SK-N-SH (cell line): ENCODE measurements at regions not wholly inside any gene's neighbourhood (a gene's known extent, or its start where the extent isn't known, plus 50 kb on each side); places are given as distances from the start of the nearest gene placed in this dataset.

Source experiments
- CTCF ChIA-PET: fragments of 300-600, 350-600 bp; formaldehyde crosslinking; extraction: SDS; loops from one replicate; lab custom pipeline; 2021; lab: Yijun Ruan, JAX
- POLR2A ChIA-PET: fragments of 350-600 bp; sonication (Branson Sonifier 250); formaldehyde crosslinking; extraction: SDS; loops from one replicate; lab custom pipeline; 2020; ENCODE audit warnings: antibody characterized with exemption, inconsistent platforms; lab: Yijun Ruan, JAX
- DNase-seq: peaks from one replicate; pipeline ENCODE4 v3.0.0; 2012
- H2AFZ ChIP-seq: fragments of 200-600 bp; sonication (generic); 2 replicates; pipeline ENCODE4 v1.8.1; 2016; ENCODE audit warnings: antibody characterized with exemption, mild to moderate bottlenecking, low read depth
- H3F3A ChIP-seq: fragments of 200-600 bp; sonication (generic); replicated peaks from 2 replicates; pipeline ENCODE3; 2016; ENCODE audit warnings: antibody characterized with exemption, mild to moderate bottlenecking; ENCODE audit not compliant: insufficient read depth
- H3K27ac ChIP-seq, 2 experiments: fragments of 200-500 bp in 1 of 2; fragments of 200-600 bp in 1 of 2; sonication (Bioruptor generic) in 1 of 2; sonication (generic), shearing (Covaris generic) in 1 of 2; 2 replicates each; pipeline versions ENCODE4 v1.5.1 to v1.6.1; 2014 to 2016; ENCODE audit warnings: low read depth in 2 of 2, inconsistent platforms in 1 of 2, low read length in 1 of 2, mild to moderate bottlenecking in 1 of 2, mixed read lengths in 1 of 2
- H3K27me3 ChIP-seq: fragments of 200-600 bp; sonication (generic), shearing (Covaris generic); 2 replicates; pipeline ENCODE4 v1.6.1; 2016; ENCODE audit warnings: mixed run types; ENCODE audit not compliant: insufficient read depth
- H3K36me3 ChIP-seq, 2 experiments: fragments of 200-500 bp in 1 of 2; fragments of 200-600 bp in 1 of 2; sonication (Bioruptor generic) in 1 of 2; sonication (generic) in 1 of 2; replicated peaks in 1 of 2; 2 replicates each; pipeline versions ENCODE3 to v1.5.1; 2014 to 2016; ENCODE audit warnings: low read length in 1 of 2, mild to moderate bottlenecking in 1 of 2; ENCODE audit not compliant: insufficient read depth in 2 of 2, control insufficient read depth in 1 of 2
- H3K4me1 ChIP-seq, 2 experiments: fragments of 200-500 bp in 1 of 2; fragments of 200-600 bp in 1 of 2; sonication (Bioruptor generic) in 1 of 2; sonication (generic), shearing (Covaris generic) in 1 of 2; 2 replicates each; pipeline versions ENCODE4 v1.5.1 to v1.6.1; 2014 to 2016; ENCODE audit warnings: low read depth in 1 of 2, low read length in 1 of 2, mixed run types in 1 of 2; ENCODE audit not compliant: insufficient read depth in 2 of 2, control insufficient read depth in 1 of 2
- H3K4me2 ChIP-seq: fragments of 200-600 bp; sonication (generic), shearing (Covaris generic); 2 replicates; pipeline ENCODE4 v1.6.1; 2017; ENCODE audit warnings: mixed run types
- H3K4me3 ChIP-seq, 2 experiments: fragments of 200-500 bp in 1 of 2; fragments of 200-600 bp in 1 of 2; sonication (Bioruptor generic) in 1 of 2; sonication (generic), shearing (Covaris generic) in 1 of 2; 2 replicates each; pipeline versions ENCODE4 v1.5.1 to v1.8.1; 2014 to 2016; ENCODE audit warnings: low read depth in 2 of 2, inconsistent platforms in 1 of 2, low read length in 1 of 2, mild to moderate bottlenecking in 1 of 2, mixed read lengths in 1 of 2, moderate library complexity in 1 of 2
- H3K79me2 ChIP-seq: fragments of 200-600 bp; sonication (generic); 2 replicates; pipeline ENCODE4 v1.8.1; 2017; ENCODE audit warnings: mild to moderate bottlenecking; ENCODE audit not compliant: insufficient read depth
- H3K9ac ChIP-seq: fragments of 200-600 bp; sonication (generic); 2 replicates; pipeline ENCODE4 v1.6.1; 2017; ENCODE audit warnings: mixed run types
- H3K9me2 ChIP-seq: fragments of 200-600 bp; sonication (generic); 2 replicates; pipeline ENCODE4 v1.6.1; 2017; ENCODE audit warnings: mixed run types
- H3K9me3 ChIP-seq: fragments of 200-600 bp; sonication (generic); 2 replicates; pipeline ENCODE4 v1.6.1; 2017; ENCODE audit warnings: mixed run types, mild to moderate bottlenecking, moderate library complexity
- H4K20me1 ChIP-seq: fragments of 200-600 bp; sonication (generic); 2 replicates; pipeline ENCODE4 v1.6.1; 2017; ENCODE audit warnings: mild to moderate bottlenecking, mixed run types; ENCODE audit not compliant: insufficient read depth
- CHD2 ChIP-seq: fragments of 150-350 bp; IDR thresholded peaks from 2 replicates; pipeline ENCODE4 v1.6.1; 2018; ENCODE audit warnings: low read length; ENCODE audit not compliant: partially characterized antibody
- EP300 ChIP-seq, 2 experiments: IDR thresholded peaks; 2 replicates each; pipeline versions ENCODE4 v1.4.0 to v1.6.1; 2012; ENCODE audit warnings: borderline replicate concordance in 1 of 2, low read depth in 1 of 2, low read length in 1 of 2
- EZH2phosphoT487 ChIP-seq: fragments of 200-600 bp; sonication (generic); IDR thresholded peaks from 2 replicates; pipeline ENCODE4 v1.6.1; 2017; ENCODE audit warnings: low read depth, mixed run types, mild to moderate bottlenecking, antibody characterized with exemption, moderate library complexity, borderline replicate concordance
- FOSL2 ChIP-seq: IDR thresholded peaks from 2 replicates; pipeline ENCODE4 v1.4.0; 2012; ENCODE audit warnings: low read depth, mild to moderate bottlenecking, moderate library complexity, borderline replicate concordance
- FOXM1 ChIP-seq: IDR thresholded peaks from 2 replicates; pipeline ENCODE4 v1.4.0; 2012; ENCODE audit warnings: low read depth, mild to moderate bottlenecking
- GABPA ChIP-seq: IDR thresholded peaks from 2 replicates; pipeline ENCODE4 v1.4.0; 2012; ENCODE audit warnings: low read depth, mild to moderate bottlenecking
- GATA2 ChIP-seq: sonication (generic); formaldehyde crosslinking; IDR thresholded peaks from 2 replicates; pipeline ENCODE4 v1.5.0; 2020; ENCODE audit warnings: mild to moderate bottlenecking, missing genetic modification reagents
- MEF2A ChIP-seq: IDR thresholded peaks from 2 replicates; pipeline ENCODE4 v1.4.0; 2012; ENCODE audit warnings: low read depth, borderline replicate concordance
- NFIC ChIP-seq: IDR thresholded peaks from 2 replicates; pipeline ENCODE4 v1.4.0; 2012; ENCODE audit warnings: borderline replicate concordance
- NRF1 ChIP-seq: IDR thresholded peaks from 2 replicates; pipeline ENCODE4 v1.6.1; 2012; ENCODE audit warnings: low read depth, mild to moderate bottlenecking, low read length
- POLR2AphosphoS5 ChIP-seq: IDR thresholded peaks from 2 replicates; pipeline ENCODE4 v1.6.1; 2012; ENCODE audit warnings: low read depth, low read length
- RAD21 ChIP-seq: IDR thresholded peaks from 2 replicates; pipeline ENCODE4 v1.6.1; 2012; ENCODE audit warnings: mild to moderate bottlenecking, low read length
- RCOR1 ChIP-seq: fragments of 150-350 bp; IDR thresholded peaks from 2 replicates; pipeline ENCODE4 v1.6.1; 2017; ENCODE audit warnings: antibody characterized with exemption, low read length
- RFX5 ChIP-seq: IDR thresholded peaks from 2 replicates; pipeline ENCODE4 v1.6.1; 2012; ENCODE audit warnings: mild to moderate bottlenecking, improper control_type of control experiment, low read length
- RXRA ChIP-seq: IDR thresholded peaks from 2 replicates; pipeline ENCODE4 v1.4.0; 2012; ENCODE audit warnings: low read depth, mild to moderate bottlenecking, borderline replicate concordance
- SMC3 ChIP-seq: IDR thresholded peaks from 2 replicates; pipeline ENCODE4 v1.6.1; 2012; ENCODE audit warnings: low read depth, low read length, improper control_type of control experiment
- TCF12 ChIP-seq: IDR thresholded peaks from 2 replicates; pipeline ENCODE4 v1.4.0; 2012
- TEAD4 ChIP-seq: IDR thresholded peaks from 2 replicates; pipeline ENCODE4 v1.4.0; 2012; ENCODE audit warnings: mild to moderate bottlenecking, borderline replicate concordance; ENCODE audit not compliant: insufficient read depth
- YY1 ChIP-seq: IDR thresholded peaks from 2 replicates; pipeline ENCODE4 v1.4.0; 2012; ENCODE audit warnings: low read depth, mild to moderate bottlenecking
- WGBS: methylation state at CpG from one replicate; pipeline ENCODE4 v1.1.6; 2017; ENCODE audit warnings: low lambda C conversion rate; 5-methylcytosine and 5-hydroxymethylcytosine counted together
- TF ChIP-seq, protein P1 (sequence below): IDR thresholded peaks from 2 replicates; pipeline ENCODE4 v1.4.0; 2012; ENCODE audit warnings: low read depth, borderline replicate concordance
- TF ChIP-seq, protein P2 (sequence below): fragments of 150-350 bp; IDR thresholded peaks from 2 replicates; pipeline ENCODE4 v1.6.1; 2017; ENCODE audit warnings: antibody characterized with exemption, low read length, low read depth, borderline replicate concordance
- TF ChIP-seq, protein P3 (sequence below): IDR thresholded peaks from 2 replicates; pipeline ENCODE4 v1.4.0; 2012; ENCODE audit warnings: low read depth

DNA sequence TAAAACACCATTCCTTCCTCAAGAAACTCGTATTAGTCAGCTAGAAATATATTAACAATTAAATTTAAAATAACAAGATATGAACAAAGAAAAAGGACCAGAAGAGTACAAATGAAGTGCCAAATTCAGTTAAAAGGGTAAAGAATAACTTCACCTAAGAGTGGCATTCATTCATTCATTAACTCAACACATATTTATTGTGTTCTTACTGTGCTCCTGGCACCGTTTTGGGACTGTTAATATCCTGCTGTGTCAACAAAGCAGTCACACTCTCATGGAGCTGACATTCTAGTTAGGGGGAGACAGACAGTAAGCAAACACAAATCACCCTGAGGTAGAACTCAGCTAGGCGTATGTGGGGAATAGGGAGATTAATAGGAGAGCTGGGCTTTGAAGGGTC, 123.6 kb upstream of the DPPA4 start:
- H3F3A ChIP-seq, result no peaks in the 10 kb centered on the region
- no peaks in the 10 kb centered on the region for H3K9me2 ChIP-seq
- H3K79me2 ChIP-seq, result no peaks in the 10 kb centered on the region
- H3K9ac ChIP-seq, result no peak overlapping the region
- H3K27me3 ChIP-seq, result no peaks in the 10 kb centered on the region
- H3K36me3 ChIP-seq, result no peaks in the 10 kb centered on the region
- CTCF ChIA-PET, result interaction anchor here (0.6 kb wide), 1 partner anchor 11 kb away, joined by 3 read pairs; no protein-coding TSS in a partner anchor
- TF ChIP-seq, protein P1, sequence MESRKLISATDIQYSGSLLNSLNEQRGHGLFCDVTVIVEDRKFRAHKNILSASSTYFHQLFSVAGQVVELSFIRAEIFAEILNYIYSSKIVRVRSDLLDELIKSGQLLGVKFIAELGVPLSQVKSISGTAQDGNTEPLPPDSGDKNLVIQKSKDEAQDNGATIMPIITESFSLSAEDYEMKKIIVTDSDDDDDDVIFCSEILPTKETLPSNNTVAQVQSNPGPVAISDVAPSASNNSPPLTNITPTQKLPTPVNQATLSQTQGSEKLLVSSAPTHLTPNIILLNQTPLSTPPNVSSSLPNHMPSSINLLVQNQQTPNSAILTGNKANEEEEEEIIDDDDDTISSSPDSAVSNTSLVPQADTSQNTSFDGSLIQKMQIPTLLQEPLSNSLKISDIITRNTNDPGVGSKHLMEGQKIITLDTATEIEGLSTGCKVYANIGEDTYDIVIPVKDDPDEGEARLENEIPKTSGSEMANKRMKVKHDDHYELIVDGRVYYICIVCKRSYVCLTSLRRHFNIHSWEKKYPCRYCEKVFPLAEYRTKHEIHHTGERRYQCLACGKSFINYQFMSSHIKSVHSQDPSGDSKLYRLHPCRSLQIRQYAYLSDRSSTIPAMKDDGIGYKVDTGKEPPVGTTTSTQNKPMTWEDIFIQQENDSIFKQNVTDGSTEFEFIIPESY, result no peak
- TF ChIP-seq TEAD4 (no peak), RCOR1 (no peak), RAD21 (no peak), YY1 (no peak), RXRA (no peak)
- TF ChIP-seq, protein P2, sequence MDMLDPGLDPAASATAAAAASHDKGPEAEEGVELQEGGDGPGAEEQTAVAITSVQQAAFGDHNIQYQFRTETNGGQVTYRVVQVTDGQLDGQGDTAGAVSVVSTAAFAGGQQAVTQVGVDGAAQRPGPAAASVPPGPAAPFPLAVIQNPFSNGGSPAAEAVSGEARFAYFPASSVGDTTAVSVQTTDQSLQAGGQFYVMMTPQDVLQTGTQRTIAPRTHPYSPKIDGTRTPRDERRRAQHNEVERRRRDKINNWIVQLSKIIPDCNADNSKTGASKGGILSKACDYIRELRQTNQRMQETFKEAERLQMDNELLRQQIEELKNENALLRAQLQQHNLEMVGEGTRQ, result no peak
- H3K4me2 ChIP-seq, result no peak overlapping the region
- DNase-seq, result no peak
- H2AFZ ChIP-seq, result no peak overlapping the region
- H3K9me3 ChIP-seq, result no peaks in the 10 kb centered on the region
- 17% methylated on average over 3 of the region's 3 CpGs for WGBS
- H3K4me1 ChIP-seq, result no peaks in the 10 kb centered on the region
- POLR2A ChIA-PET, result no interaction called here
- no peaks in the 10 kb centered on the region for H4K20me1 ChIP-seq
- H3K4me3 ChIP-seq, result no peak overlapping the region
- H3K27ac ChIP-seq, result no peak overlapping the region

DNA sequence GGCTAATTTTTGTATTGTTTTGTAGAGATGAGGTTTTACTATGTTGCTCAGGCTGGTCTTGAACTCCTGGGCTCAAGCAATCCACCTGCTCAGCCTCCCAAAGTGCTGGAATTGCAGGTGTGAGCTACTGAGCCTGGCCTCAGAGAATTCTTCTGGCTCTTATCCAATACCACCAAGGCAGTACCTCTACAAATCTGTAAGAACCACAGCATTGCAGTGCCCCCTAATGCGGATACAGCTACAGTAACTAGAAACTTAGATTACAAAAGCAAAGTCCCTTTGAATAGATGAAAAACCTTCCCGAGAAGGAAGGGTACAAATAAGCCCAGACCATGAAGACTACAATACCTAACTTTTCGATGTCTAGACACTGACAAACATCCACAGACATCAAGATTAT, 107.9 kb upstream of the DPPA4 start:
- H3K9me3 ChIP-seq, result no peaks in the 10 kb centered on the region

DNA sequence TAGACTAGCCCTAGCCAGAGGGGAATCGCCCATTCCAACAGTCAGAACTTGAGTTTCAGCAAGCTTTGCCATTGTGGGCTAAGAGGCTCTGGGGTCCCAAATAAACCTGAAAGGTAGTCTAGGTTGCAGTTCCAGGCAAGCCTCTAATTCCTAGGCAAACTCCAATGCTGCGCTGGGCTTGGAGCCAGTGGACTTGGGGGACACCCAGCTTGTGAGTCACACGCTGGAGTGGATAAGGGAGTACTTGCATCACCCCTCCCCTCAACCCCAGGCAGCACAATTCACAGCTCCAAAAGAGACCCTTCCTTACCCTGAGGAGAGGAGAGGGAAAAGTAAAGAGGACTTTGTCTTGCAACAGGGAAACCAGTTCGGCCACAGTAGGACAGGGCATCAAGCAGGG, 105.2 kb upstream of the DPPA4 start:
- 22% methylated on average over 3 of the region's 4 CpGs for WGBS
- CTCF ChIA-PET, result no interaction called here

More for the DNA sequence above, 107.9 kb upstream of the DPPA4 start:
- WGBS, result 23% methylated on average over 3 of the region's 3 CpGs
- Histone ChIP-seq H3K27me3 (no peaks in the 10 kb centered on the region), H3K27ac (no peak overlapping the region), H3K9me2 (no peaks in the 10 kb centered on the region), H3K4me3 (no peak overlapping the region), H2AFZ (no peak overlapping the region), H3K36me3 (no peaks in the 10 kb centered on the region), H4K20me1 (no peaks in the 10 kb centered on the region), H3K4me1 (no peaks in the 10 kb centered on the region), H3K9ac (no peak overlapping the region), H3K4me2 (no peak overlapping the region), H3F3A (no peaks in the 10 kb centered on the region), H3K79me2 (no peaks in the 10 kb centered on the region)
- ChIA-PET POLR2A (no interaction called here), CTCF (no interaction called here)
- no peak for DNase-seq
- TF ChIP-seq RXRA (no peak), NFIC (no peak)

More for the DNA sequence above, 105.2 kb upstream of the DPPA4 start:
- H3F3A ChIP-seq, result no peaks in the 10 kb centered on the region
- no peaks in the 10 kb centered on the region for H4K20me1 ChIP-seq
- TF ChIP-seq FOXM1 (no peak), TCF12 (no peak), RFX5 (no peak), FOSL2 (no peak), RCOR1 (no peak), SMC3 (no peak), TEAD4 (no peak), CHD2 (no peak), POLR2AphosphoS5 (no peak), EZH2phosphoT487 (no peak), MEF2A (no peak), NRF1 (no peak), EP300 (IDR thresholded peaks at IDR 0.05; ENCODE audit: borderline replicate concordance in 1 of 2, low read depth in 1 of 2, low read length in 1 of 2) (no peak), GABPA (no peak), RXRA (no peak), GATA2 (CRISPR knock-in tag) (no peak), YY1 (no peak)
- TF ChIP-seq, protein P3, sequence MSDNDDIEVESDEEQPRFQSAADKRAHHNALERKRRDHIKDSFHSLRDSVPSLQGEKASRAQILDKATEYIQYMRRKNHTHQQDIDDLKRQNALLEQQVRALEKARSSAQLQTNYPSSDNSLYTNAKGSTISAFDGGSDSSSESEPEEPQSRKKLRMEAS, result no peak
- POLR2A ChIA-PET, result no interaction called here
- no peak overlapping the region for H2AFZ ChIP-seq
- H3K4me3 ChIP-seq, result no peak overlapping the region
- no peak overlapping the region for H3K9ac ChIP-seq
- H3K27ac ChIP-seq, result no peak overlapping the region
- no peak overlapping the region for H3K4me2 ChIP-seq
- H3K9me3 ChIP-seq, result no peaks in the 10 kb centered on the region
- no peak for DNase-seq
- no peaks in the 10 kb centered on the region for H3K79me2 ChIP-seq
- H3K36me3 ChIP-seq, result no peaks in the 10 kb centered on the region
- H3K4me1 ChIP-seq, result no peaks in the 10 kb centered on the region
- no peaks in the 10 kb centered on the region for H3K27me3 ChIP-seq
- no peaks in the 10 kb centered on the region for H3K9me2 ChIP-seq
